Testis (tissue), 2 donors: ENCODE measurements at regions not wholly inside any gene's neighbourhood (a gene's known extent, or its start where the extent isn't known, plus 50 kb on each side); places are given as distances from the start of the nearest gene placed in this dataset.

Experiments
- DNase-seq: peaks from one replicate; pipeline ENCODE4 v3.0.0-alpha.2; 2019
- H3K27ac ChIP-seq, 2 donors: fragments of 200-600 bp; sonication (generic); one replicate each; pipeline ENCODE4 v1.5.1; 2019
- H3K27me3 ChIP-seq: fragments of 200-600 bp; sonication (generic); one replicate; pipeline ENCODE4 v1.5.1; 2019
- H3K36me3 ChIP-seq: fragments of 200-600 bp; sonication (generic); one replicate; pipeline ENCODE4 v1.5.1; 2017; ENCODE audit warnings: low read depth; ENCODE audit errors: missing control alignments
- H3K4me1 ChIP-seq: fragments of 200-600 bp; sonication (generic); one replicate; pipeline ENCODE4 v1.5.1; 2019
- H3K4me3 ChIP-seq, 2 donors: fragments of 200-600 bp; sonication (generic); one replicate each; pipeline ENCODE4 v1.5.1; 2017 to 2019
- H3K9me3 ChIP-seq: fragments of 200-600 bp; sonication (generic); one replicate; pipeline ENCODE4 v1.5.1; 2017
- CTCF ChIP-seq, 3 experiments: fragments of 450-650 bp in 2 of 3; fragments of 200-600 bp in 1 of 3; sonication (generic) in 1 of 3; IDR thresholded peaks; one replicate each; pipeline ENCODE4 v1.5.1; 2016 to 2019; ENCODE audit warnings: antibody characterized with exemption in 3 of 3, mild to moderate bottlenecking in 2 of 3, moderate library complexity in 1 of 3
- POLR2A ChIP-seq: fragments of 450-650 bp; IDR thresholded peaks from one replicate; pipeline ENCODE4 v1.6.1; 2017; ENCODE audit warnings: antibody characterized with exemption, mild to moderate bottlenecking, moderate library complexity
- WGBS, 2 donors: methylation state at CpG; one replicate each; pipeline ENCODE4 v1.1.5; 2018; 5-methylcytosine and 5-hydroxymethylcytosine counted together
- intact Hi-C: fragments of 100-400 bp; cut with DNase I; formaldehyde crosslinking; loops from one replicate; pipeline ENCODE4 v1.15.1; 2023; ENCODE audit warnings: low total_unique reads

- TF ChIP-seq CTCF (IDR thresholded peaks at IDR 0.05) (no peak), POLR2A (no peak)
- Histone ChIP-seq H3K4me3 (no peak overlapping the region), H3K27ac (no peak overlapping the region), H3K4me1 (no peaks in the 10 kb centered on the region), H3K9me3 (no peaks in the 10 kb centered on the region), H3K27me3 (no peaks in the 10 kb centered on the region), H3K36me3 (no peaks in the 10 kb centered on the region)
- DNase-seq, result no peak
- 43 to 52% methylated on average over 5 of the region's 5 CpGs for WGBS, 2 donors
- intact Hi-C loops, result no loop called here
These were observed 141.0 kb upstream of the TNR start for GRCh38 chr1:175884369-175884768.

GRCh38 chr1:175882192-175882591, 138.8 kb upstream of the TNR start:
- TF ChIP-seq CTCF (IDR thresholded peaks at IDR 0.05), result no peak
- no peak for TF ChIP-seq POLR2A
- no peaks in the 10 kb centered on the region for H3K36me3 ChIP-seq
- DNase-seq, result no peak
- no peaks in the 10 kb centered on the region for H3K4me1 ChIP-seq
- no peaks in the 10 kb centered on the region for H3K27me3 ChIP-seq
- no peak overlapping the region for H3K27ac ChIP-seq
- no peaks in the 10 kb centered on the region for H3K9me3 ChIP-seq
- 90 to 100% methylated on average over 1 of the region's 1 CpG for WGBS, 2 donors
- no peak overlapping the region for H3K4me3 ChIP-seq
- intact Hi-C loops, result no loop called here

GRCh38 chr1:175881246-175881976, 138.0 kb upstream of the TNR start:
- H3K27ac ChIP-seq, result no peak overlapping the region
- H3K36me3 ChIP-seq, result no peaks in the 10 kb centered on the region
- WGBS, 2 donors, result 62 to 63% methylated on average over 8 of the region's 8 CpGs
- H3K4me3 ChIP-seq, result no peak overlapping the region
- no peaks in the 10 kb centered on the region for H3K27me3 ChIP-seq
- no peaks in the 10 kb centered on the region for H3K4me1 ChIP-seq
- intact Hi-C loops, result no loop called here
- no peak for DNase-seq
- TF ChIP-seq CTCF (IDR thresholded peaks at IDR 0.05) (no peak), POLR2A (no peak)
- no peaks in the 10 kb centered on the region for H3K9me3 ChIP-seq

GRCh38 chr1:175878775-175879174, 135.4 kb upstream of the TNR start:
- intact Hi-C loops, result no loop called here
- WGBS, 2 donors, result 85 to 87% methylated on average over 8 of the region's 8 CpGs
- H3K27me3 ChIP-seq, result no peaks in the 10 kb centered on the region

More at GRCh38 chr1:175878775-175879174, 135.4 kb upstream of the TNR start:
- H3K27ac ChIP-seq, result no peak overlapping the region
- no peaks in the 10 kb centered on the region for H3K4me1 ChIP-seq
- TF ChIP-seq POLR2A (no peak), CTCF (IDR thresholded peaks at IDR 0.05) (no peak)
- no peaks in the 10 kb centered on the region for H3K36me3 ChIP-seq
- no peak for DNase-seq
- no peak overlapping the region for H3K4me3 ChIP-seq
- H3K9me3 ChIP-seq, result no peaks in the 10 kb centered on the region
